PC-3 (cell line): ENCODE measurements at regions not wholly inside any gene's neighbourhood (a gene's known extent, or its start where the extent isn't known, plus 50 kb on each side); places are given as distances from the start of the nearest gene placed in this dataset.

Source experiments
- EZH2phosphoT487 ChIP-seq: fragments of 300-600 bp; sonication (generic); IDR thresholded peaks from 2 replicates; pipeline ENCODE4 v1.6.1; 2018; ENCODE audit warnings: mild to moderate bottlenecking, antibody characterized with exemption, low read length, borderline replicate concordance
- TF ChIP-seq, protein P1 (sequence below): fragments of 300-600 bp; sonication (generic); conservative IDR thresholded peaks from 2 replicates; pipeline ENCODE4 v1.5.1; 2017; ENCODE audit warnings: antibody characterized with exemption, low read depth, mild to moderate bottlenecking, low read length

DNA sequence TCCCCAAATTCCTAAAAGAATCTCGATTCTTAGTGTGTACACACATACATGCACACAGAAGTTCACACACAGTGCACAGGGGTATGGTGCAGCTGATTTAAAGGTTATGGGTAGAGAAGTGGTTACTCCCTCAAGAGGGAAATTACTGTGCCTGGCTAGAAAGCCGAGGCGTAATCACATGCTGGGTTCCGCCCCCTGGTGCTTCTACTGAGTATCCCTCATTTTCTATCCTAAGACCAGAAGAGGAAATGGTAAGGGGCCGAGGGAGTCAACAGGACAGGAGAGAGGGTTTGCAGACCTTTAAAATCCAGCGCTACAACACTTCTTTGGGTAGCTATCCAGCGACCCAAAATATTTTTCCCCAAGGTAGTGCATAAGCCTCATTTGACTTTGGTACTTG lies 147.3 kb upstream of the TMEM196 start:
- no peak for TF ChIP-seq EZH2phosphoT487
- TF ChIP-seq, protein P1, sequence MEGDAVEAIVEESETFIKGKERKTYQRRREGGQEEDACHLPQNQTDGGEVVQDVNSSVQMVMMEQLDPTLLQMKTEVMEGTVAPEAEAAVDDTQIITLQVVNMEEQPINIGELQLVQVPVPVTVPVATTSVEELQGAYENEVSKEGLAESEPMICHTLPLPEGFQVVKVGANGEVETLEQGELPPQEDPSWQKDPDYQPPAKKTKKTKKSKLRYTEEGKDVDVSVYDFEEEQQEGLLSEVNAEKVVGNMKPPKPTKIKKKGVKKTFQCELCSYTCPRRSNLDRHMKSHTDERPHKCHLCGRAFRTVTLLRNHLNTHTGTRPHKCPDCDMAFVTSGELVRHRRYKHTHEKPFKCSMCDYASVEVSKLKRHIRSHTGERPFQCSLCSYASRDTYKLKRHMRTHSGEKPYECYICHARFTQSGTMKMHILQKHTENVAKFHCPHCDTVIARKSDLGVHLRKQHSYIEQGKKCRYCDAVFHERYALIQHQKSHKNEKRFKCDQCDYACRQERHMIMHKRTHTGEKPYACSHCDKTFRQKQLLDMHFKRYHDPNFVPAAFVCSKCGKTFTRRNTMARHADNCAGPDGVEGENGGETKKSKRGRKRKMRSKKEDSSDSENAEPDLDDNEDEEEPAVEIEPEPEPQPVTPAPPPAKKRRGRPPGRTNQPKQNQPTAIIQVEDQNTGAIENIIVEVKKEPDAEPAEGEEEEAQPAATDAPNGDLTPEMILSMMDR, result no peak
